HG03521 (cell line): ENCODE measurements at regions not wholly inside any gene's neighbourhood (a gene's known extent, or its start where the extent isn't known, plus 50 kb on each side); places are given as distances from the start of the nearest gene placed in this dataset.

Experiments
- ATAC-seq: cut with Tn5 transposase; IDR thresholded peaks from one replicate; pipeline ENCODE4 v1.9.1; 2021; ENCODE audit warnings: mild to moderate bottlenecking, moderate library complexity; ENCODE audit not compliant: unreplicated experiment

DNA sequence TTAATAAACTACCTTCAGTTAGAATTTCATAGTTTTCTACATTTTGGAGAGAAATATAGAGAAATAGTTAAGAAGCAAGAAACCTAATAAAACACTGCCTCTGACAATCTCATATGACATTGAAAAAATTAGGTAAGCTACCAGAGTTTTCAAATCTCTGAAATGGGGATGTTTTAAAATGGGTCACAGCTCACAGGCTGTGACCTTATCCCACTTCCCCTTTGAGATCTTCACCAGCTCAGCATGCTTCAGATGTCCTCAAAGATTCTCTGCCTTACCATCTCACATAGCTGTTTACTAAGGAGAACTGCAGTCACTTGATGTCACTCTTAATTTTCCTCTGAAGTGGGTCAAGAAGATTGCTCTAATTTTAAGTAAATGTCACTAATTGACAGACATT, 717.8 kb downstream of the JRKL start:
- no peak for ATAC-seq

DNA sequence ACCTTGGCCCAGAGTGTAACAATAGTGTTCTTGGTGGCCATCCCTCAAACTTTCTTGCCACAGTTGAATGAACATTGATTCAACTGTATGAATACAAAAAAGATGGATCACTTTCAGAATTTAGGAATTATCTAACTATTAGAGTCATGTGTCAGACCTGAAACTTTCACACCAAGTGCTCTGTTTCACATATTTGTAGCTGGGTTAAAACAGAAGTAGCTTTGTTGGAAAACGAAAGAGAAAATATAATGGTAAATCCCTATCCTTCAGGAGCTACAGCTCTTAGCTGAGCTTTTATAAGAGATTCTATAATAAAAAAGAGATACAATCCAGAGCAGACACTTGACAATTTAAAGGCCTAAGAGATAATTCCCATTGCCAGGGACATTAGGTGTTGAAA, 719.3 kb downstream of the JRKL start:
- no peak for ATAC-seq

DNA sequence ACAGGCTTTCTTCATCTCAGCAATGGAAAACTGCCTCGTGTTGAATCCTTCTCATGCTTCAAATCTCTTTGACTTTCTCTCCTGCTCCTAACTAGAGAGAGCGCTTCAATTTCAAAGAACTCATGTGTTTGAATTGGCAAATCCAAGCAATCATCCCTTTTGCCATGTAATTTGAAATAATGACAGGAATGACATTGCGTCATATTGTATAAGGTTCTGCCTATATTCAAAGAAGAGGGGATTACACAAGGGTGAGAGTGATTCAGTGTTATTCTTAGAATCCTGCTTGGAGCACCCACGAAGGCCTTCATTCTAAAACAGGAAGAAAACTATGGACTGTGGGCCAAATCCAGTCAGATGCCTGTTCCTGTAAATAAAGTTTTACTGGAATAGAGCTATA, 720.6 kb downstream of the JRKL start:
- no peak for ATAC-seq

GRCh38 chr11:97111559-97111958, 721.7 kb downstream of the JRKL start:
- ATAC-seq = no peak

DNA sequence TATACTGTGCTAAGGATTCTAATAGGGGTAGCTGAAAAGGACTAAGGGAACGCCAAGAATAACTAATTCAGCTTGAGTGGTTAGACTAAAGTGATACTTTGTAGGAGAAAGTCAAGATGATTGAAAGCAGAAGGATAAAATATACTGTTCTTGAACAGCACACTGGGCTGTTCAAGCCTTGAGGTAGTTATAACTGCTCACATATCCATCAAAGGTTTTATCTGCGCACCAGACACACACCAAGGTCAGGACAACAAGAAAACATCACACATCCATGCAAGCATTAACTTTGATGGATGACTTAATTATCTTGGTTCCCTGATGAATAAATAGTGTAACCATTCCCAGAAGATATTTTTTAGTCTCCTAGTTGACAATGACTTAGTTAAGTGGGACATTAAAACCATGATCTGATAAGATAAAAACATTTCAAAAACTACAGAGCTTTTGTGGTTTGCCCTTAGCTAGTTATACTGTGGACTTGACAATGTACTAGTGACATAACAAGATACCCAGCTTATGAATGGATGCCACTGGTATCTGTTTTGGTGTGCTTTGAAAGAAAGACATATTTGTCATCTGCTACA, 728.9 kb downstream of the JRKL start:
- no peak for ATAC-seq

GRCh38 chr11:97123237-97123636, 733.4 kb downstream of the JRKL start:
- no peak for ATAC-seq

DNA sequence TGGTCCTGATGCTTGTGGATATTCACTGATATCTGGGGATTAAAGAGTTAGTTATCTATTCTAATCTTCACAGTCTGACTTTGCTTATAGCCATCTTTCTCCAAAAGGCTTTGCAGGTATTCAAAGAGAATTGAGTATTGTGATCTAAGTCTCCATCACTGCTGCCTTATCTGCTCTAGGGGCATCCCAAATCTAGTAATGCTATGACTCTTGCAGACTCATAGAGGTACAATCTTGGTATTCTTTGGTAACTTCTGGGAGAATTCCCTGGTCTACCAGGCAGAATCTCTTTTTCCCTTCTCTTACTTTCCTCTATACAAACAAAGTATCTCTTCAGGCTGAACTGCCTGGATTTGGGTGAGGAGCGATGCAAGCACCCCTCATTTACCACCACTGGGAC, 746.3 kb downstream of the JRKL start:
- ATAC-seq = no peak

- ATAC-seq = no peak
These were observed 751.2 kb downstream of the JRKL start for GRCh38 chr11:97140885-97141494.

DNA sequence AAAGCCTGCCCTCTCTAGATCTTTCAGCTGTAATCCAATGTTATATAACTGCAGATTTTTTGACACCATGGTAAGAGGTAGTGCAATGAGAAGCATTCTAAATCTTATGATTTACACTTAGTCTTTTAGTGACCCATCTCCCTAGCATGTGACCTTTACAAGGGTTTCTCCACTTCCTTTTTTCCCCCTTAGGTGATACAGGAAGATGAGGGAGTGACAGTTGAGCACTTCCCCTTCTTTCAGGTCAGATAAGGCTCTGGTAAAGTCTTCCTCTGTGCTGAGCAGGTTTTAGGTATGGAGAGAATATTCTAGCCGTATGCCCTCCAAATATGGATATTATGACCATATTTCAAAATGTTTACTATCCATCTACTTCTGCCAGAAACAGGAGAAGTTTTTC, 753.6 kb downstream of the JRKL start:
- ATAC-seq = no peak

- no peak for ATAC-seq
These were observed 759.9 kb downstream of the JRKL start for GRCh38 chr11:97149741-97150140.

GRCh38 chr11:97157221-97157740, 767.5 kb downstream of the JRKL start:
- ATAC-seq = no peak

- ATAC-seq = no peak
These were observed 768.4 kb downstream of the JRKL start for GRCh38 chr11:97158243-97158642.

DNA sequence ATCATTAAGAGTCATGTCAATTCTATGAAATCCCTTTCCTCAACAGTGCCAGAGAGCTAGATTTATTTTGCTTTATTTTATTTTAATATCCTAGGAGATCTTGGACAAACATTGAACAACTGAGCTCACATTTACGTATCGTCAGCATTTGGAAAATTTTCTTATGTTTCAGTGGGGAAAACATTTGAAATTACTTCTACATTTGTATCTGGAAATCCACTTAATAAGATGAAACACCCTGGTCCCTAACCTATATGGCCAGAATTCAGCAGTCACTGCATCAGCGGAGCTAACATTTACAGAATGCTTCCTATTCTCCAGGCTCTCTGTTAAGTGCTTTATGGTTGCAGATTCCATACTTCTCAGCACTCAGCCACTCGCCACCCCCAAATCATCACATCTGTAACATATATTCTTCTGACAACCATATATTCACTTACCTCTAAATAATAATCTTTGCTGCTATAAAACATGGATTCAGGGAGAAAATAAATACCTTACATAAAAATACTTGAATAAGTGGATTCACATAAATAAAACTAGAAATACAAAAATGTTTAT, 773.9 kb downstream of the JRKL start:
- no peak for ATAC-seq

DNA sequence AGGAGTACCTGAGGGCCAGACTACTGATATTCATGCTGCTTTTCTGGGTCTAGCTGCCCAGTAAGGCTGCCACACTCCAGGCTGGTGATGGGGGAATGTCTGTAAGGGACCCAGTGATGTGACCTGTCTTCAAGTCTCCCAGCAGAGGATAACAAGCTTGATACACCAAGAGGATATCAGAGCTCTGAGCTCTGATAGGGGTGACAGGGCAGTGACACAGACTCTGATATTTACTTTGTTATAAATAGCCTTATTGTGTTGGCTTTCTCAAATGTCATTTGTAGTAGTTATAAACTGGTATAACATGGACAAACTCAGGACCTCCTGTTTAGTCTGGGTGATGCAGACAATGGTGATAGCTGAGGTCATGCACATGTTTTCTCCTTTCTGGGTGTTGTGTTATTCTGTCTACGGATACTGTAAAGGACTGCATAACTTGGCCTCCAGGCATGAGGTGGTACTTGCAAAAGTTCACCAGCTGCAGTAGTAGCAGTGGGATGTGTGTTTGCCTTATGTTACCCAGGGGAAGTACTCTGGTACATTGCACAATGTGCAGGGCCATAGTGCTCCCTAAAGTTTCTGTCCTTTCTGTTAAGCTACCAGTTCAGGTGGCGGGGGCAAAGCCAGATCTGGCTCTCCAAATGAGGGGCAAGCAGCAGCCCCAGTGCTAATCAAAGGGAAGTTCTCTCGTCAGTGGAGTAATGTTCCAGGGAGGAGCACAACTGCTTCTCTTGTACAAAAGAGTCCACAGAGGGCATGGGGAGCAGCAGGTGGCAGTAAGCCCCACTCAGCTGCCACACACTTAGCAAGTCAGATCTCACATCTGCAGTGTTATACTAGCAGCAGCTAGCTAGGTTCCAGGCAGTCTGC, 812.2 kb downstream of the JRKL start:
- ATAC-seq = no peak

DNA sequence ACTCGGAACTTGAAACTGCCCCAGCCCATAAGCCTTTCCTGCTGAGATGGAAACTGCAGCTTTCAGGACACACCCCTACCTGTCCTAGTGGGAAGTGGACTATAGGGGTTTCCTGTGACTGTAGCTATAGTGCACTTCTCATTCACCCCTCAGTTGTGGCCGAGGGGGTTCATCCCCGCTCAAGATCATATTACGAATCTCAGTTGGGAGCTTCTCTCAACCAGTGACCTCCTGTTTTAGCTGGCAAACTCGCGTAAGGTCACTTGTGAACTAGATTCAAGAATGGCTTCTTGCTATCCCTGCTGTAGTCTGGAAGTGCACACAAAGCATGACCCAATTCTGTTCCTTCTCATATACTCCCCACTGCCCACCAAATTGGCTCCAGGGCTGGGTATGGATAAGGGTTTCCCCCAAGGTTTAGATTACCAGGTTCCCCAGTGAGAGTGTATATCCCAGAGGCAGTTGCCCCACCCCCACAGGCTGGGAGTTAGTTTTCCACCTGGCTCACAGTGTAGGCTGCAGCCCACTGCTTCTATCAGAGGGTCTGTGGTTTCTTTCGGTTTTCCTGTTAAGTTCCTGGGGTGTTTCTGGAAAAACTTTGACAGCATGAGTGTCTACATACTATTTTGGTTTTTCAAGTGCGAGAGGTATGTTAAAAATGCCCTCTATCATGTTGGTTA, 812.9 kb downstream of the JRKL start:
- ATAC-seq = no peak

GRCh38 chr11:97218011-97218410, 828.2 kb downstream of the JRKL start:
- ATAC-seq = no peak

- ATAC-seq = no peak
These were observed 833.8 kb downstream of the JRKL start for GRCh38 chr11:97223647-97224046.

GRCh38 chr11:97224396-97224795, 834.6 kb downstream of the JRKL start:
- no peak for ATAC-seq

- no peak for ATAC-seq
These were observed 836.0 kb downstream of the JRKL start for GRCh38 chr11:97225794-97226193.

- no peak for ATAC-seq
These were observed 840.1 kb downstream of the JRKL start for GRCh38 chr11:97229936-97230335.

GRCh38 chr11:97231231-97231630, 841.4 kb downstream of the JRKL start:
- ATAC-seq = no peak
